HepG2 (cell line): ENCODE measurements at regions not wholly inside any gene's neighbourhood (a gene's known extent, or its start where the extent isn't known, plus 50 kb on each side); places are given as distances from the start of the nearest gene placed in this dataset.

Experiments
- ARID3A ChIP-seq: IDR thresholded peaks from 2 replicates; pipeline ENCODE4 v1.6.1; 2012; ENCODE audit warnings: low read depth, low read length, improper control_type of control experiment
- MAFK ChIP-seq, 2 experiments: IDR thresholded peaks in 1 of 2; conservative IDR thresholded peaks in 1 of 2; 2 replicates each; pipeline ENCODE4 v1.6.1; 2011; ENCODE audit warnings: improper control_type of control experiment in 2 of 2, low read length in 2 of 2
- NCOA1 ChIP-seq: sonication (generic); formaldehyde crosslinking; IDR thresholded peaks from 2 replicates; pipeline ENCODE4 v1.9.0; 2021; ENCODE audit warnings: missing genetic modification reagents
- SOX13 ChIP-seq, 3 experiments: fragments of 450-650 bp in 1 of 3; sonication (generic) in 1 of 3; formaldehyde crosslinking in 1 of 3; IDR thresholded peaks in 2 of 3; conservative IDR thresholded peaks in 1 of 3; 2 replicates each; pipeline versions ENCODE4 v1.5.0 to v1.6.1; 2016 to 2020; ENCODE audit warnings: antibody characterized with exemption in 1 of 3, mild to moderate bottlenecking in 1 of 3, missing compliant biosample characterization in 1 of 3, missing genetic modification reagents in 1 of 3, moderate library complexity in 1 of 3
- STAG1 ChIP-seq: sonication (generic); formaldehyde crosslinking; IDR thresholded peaks from 2 replicates; pipeline ENCODE4 v1.4.0; 2020; ENCODE audit warnings: missing genetic modification reagents
- TARDBP ChIP-seq: sonication (generic); formaldehyde crosslinking; IDR thresholded peaks from 2 replicates; pipeline ENCODE4 v1.8.0; 2022; ENCODE audit warnings: mild to moderate bottlenecking, missing genetic modification reagents
- U2AF1 ChIP-seq: fragments of 200-400 bp; formaldehyde crosslinking; optimal IDR thresholded peaks from 2 replicates; pipeline ENCODE3; 2017; ENCODE audit warnings: mild to moderate bottlenecking, low read depth, low read length
- ZNF644 ChIP-seq: IDR thresholded peaks from 2 replicates; pipeline ENCODE4 v1.6.1; 2016; ENCODE audit warnings: low read depth
- TF ChIP-seq, protein P1 (sequence below): sonication (generic); formaldehyde crosslinking; IDR thresholded peaks from 2 replicates; pipeline ENCODE4 v1.5.0; 2020; ENCODE audit warnings: mild to moderate bottlenecking, missing genetic modification reagents, moderate library complexity
- TF ChIP-seq, protein P2 (sequence below): sonication (generic); formaldehyde crosslinking; conservative IDR thresholded peaks from 2 replicates; pipeline ENCODE4 v1.4.0; 2020; ENCODE audit warnings: missing genetic modification reagents

GRCh38 chr5:96157077-96157780 lies 195.6 kb upstream of the ELL2 start:
- no peak for TF ChIP-seq TARDBP (CRISPR knock-in tag)
- TF ChIP-seq SOX13 (IDR thresholded peaks at IDR 0.05): no peak
- TF ChIP-seq SOX13 (CRISPR knock-in tag; conservative IDR thresholded peaks at IDR 0.05 in 1 of 2, IDR thresholded peaks at IDR 0.05 in 1 of 2): no peak
- no peak for TF ChIP-seq U2AF1
- TF ChIP-seq ZNF644 (CRISPR knock-in tag): no peak
- TF ChIP-seq STAG1: no peak
- TF ChIP-seq ARID3A: no peak
- TF ChIP-seq, protein P1, sequence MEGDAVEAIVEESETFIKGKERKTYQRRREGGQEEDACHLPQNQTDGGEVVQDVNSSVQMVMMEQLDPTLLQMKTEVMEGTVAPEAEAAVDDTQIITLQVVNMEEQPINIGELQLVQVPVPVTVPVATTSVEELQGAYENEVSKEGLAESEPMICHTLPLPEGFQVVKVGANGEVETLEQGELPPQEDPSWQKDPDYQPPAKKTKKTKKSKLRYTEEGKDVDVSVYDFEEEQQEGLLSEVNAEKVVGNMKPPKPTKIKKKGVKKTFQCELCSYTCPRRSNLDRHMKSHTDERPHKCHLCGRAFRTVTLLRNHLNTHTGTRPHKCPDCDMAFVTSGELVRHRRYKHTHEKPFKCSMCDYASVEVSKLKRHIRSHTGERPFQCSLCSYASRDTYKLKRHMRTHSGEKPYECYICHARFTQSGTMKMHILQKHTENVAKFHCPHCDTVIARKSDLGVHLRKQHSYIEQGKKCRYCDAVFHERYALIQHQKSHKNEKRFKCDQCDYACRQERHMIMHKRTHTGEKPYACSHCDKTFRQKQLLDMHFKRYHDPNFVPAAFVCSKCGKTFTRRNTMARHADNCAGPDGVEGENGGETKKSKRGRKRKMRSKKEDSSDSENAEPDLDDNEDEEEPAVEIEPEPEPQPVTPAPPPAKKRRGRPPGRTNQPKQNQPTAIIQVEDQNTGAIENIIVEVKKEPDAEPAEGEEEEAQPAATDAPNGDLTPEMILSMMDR (CRISPR knock-in tag): no peak
- TF ChIP-seq NCOA1 (CRISPR knock-in tag): no peak
- no peak for TF ChIP-seq MAFK (conservative IDR thresholded peaks at IDR 0.05 in 1 of 2, IDR thresholded peaks at IDR 0.05 in 1 of 2; ENCODE audit: low read length in 2 of 2)
- TF ChIP-seq, protein P2, sequence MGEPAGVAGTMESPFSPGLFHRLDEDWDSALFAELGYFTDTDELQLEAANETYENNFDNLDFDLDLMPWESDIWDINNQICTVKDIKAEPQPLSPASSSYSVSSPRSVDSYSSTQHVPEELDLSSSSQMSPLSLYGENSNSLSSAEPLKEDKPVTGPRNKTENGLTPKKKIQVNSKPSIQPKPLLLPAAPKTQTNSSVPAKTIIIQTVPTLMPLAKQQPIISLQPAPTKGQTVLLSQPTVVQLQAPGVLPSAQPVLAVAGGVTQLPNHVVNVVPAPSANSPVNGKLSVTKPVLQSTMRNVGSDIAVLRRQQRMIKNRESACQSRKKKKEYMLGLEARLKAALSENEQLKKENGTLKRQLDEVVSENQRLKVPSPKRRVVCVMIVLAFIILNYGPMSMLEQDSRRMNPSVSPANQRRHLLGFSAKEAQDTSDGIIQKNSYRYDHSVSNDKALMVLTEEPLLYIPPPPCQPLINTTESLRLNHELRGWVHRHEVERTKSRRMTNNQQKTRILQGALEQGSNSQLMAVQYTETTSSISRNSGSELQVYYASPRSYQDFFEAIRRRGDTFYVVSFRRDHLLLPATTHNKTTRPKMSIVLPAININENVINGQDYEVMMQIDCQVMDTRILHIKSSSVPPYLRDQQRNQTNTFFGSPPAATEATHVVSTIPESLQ (CRISPR knock-in tag): no peak
